ENCODE measurements at regions not wholly inside any gene's neighbourhood (a gene's known extent, or its start where the extent isn't known, plus 50 kb on each side); places are given as distances from the start of the nearest gene placed in this dataset.

DNA sequence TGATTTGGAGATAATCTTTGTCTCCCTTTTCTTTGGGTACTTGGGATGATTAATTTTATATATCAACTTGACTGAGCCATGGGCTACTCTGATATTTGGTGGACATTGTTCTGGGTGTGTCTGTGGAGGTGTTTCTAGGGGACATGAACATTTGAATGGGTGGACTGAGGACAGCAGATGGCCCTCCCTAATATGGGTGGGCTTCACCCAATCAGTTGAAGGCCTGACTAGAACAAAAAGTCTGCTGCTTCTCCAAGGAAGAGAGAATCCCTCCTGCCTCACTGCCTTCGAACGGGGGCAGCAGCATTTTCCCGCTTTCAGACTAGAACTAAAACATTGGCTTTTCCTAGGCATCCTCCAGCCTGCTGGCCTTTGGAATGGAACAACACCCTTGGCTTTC is 73.9 kb upstream of the EMX2 start:
- H3K27ac ChIP-seq = no peak overlapping the region
- no peaks in the 10 kb centered on the region for H3K27me3 ChIP-seq (ENCODE audit: insufficient read depth, low read depth)
- no peak overlapping the region for H2AFZ ChIP-seq (ENCODE audit: low read depth)
- H3K4me2 ChIP-seq = no peak overlapping the region
- no peak for TF ChIP-seq CTCF (conservative IDR thresholded peaks at IDR 0.05; ENCODE audit: low read depth, low read length)
- no peak overlapping the region for H3K9ac ChIP-seq
- no peaks in the 10 kb centered on the region for H3K36me3 ChIP-seq (ENCODE audit: insufficient read depth)
- H3K4me1 ChIP-seq (ENCODE audit: low read depth, poor library complexity, severe bottlenecking) = peaks cover 7% of the 10 kb centered on the region
- H3K4me3 ChIP-seq (IDR thresholded peaks at IDR 0.05; ENCODE audit: insufficient read depth, low read depth, low read length) = no peak overlapping the region
- no peaks in the 10 kb centered on the region for H4K20me1 ChIP-seq (ENCODE audit: insufficient read depth)
- H3K79me2 ChIP-seq (ENCODE audit: insufficient read depth, low read depth) = no peaks in the 10 kb centered on the region

GRCh38 chr10:117464176-117464575 is 78.4 kb upstream of the EMX2 start:
- Histone ChIP-seq H3K9ac (no peak overlapping the region), H3K4me3 (IDR thresholded peaks at IDR 0.05; ENCODE audit: insufficient read depth, low read depth, low read length) (no peak overlapping the region), H3K27me3 (ENCODE audit: insufficient read depth, low read depth) (no peaks in the 10 kb centered on the region), H2AFZ (ENCODE audit: low read depth) (no peak overlapping the region), H3K4me2 (no peak overlapping the region), H3K27ac (no peak overlapping the region), H3K4me1 (ENCODE audit: low read depth, poor library complexity, severe bottlenecking) (no peaks in the 10 kb centered on the region), H3K36me3 (ENCODE audit: insufficient read depth) (no peaks in the 10 kb centered on the region), H4K20me1 (ENCODE audit: insufficient read depth) (no peaks in the 10 kb centered on the region), H3K79me2 (ENCODE audit: insufficient read depth, low read depth) (no peaks in the 10 kb centered on the region)
- TF ChIP-seq CTCF (conservative IDR thresholded peaks at IDR 0.05; ENCODE audit: low read depth, low read length) = no peak

DNA sequence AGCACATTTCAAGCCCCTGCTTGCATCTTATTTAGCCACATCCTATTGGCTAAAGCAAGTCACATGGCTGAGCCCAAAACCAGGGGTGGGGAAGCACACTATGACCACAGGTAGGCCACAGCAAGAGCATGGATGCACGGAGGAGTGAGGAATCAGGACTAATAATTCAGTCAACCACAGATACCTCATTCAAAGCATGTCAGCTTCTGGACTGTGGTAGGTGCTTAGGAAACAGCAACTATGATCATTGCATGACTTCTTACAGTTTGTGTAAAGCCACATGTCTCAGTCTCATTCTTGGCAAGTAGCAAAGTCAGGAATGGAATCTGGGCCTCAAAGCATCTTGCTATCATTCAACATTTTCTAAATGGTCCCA is 79.0 kb upstream of the EMX2 start:
- no peak overlapping the region for H2AFZ ChIP-seq (ENCODE audit: low read depth)
- H3K36me3 ChIP-seq (ENCODE audit: insufficient read depth) = no peaks in the 10 kb centered on the region
- H3K27ac ChIP-seq = no peak overlapping the region
- H3K4me1 ChIP-seq (ENCODE audit: low read depth, poor library complexity, severe bottlenecking) = no peaks in the 10 kb centered on the region
- no peak overlapping the region for H3K9ac ChIP-seq
- H4K20me1 ChIP-seq (ENCODE audit: insufficient read depth) = no peaks in the 10 kb centered on the region
- no peak overlapping the region for H3K4me3 ChIP-seq (IDR thresholded peaks at IDR 0.05; ENCODE audit: insufficient read depth, low read depth, low read length)
- no peaks in the 10 kb centered on the region for H3K27me3 ChIP-seq (ENCODE audit: insufficient read depth, low read depth)
- no peaks in the 10 kb centered on the region for H3K79me2 ChIP-seq (ENCODE audit: insufficient read depth, low read depth)
- no peak overlapping the region for H3K4me2 ChIP-seq
- no peak for TF ChIP-seq CTCF (conservative IDR thresholded peaks at IDR 0.05; ENCODE audit: low read depth, low read length)

- no peaks in the 10 kb centered on the region for H4K20me1 ChIP-seq (ENCODE audit: insufficient read depth)
- TF ChIP-seq CTCF (conservative IDR thresholded peaks at IDR 0.05; ENCODE audit: low read depth, low read length) = no peak
- no peak overlapping the region for H2AFZ ChIP-seq (ENCODE audit: low read depth)
- H3K9ac ChIP-seq = no peak overlapping the region
- no peak overlapping the region for H3K4me3 ChIP-seq (IDR thresholded peaks at IDR 0.05; ENCODE audit: insufficient read depth, low read depth, low read length)
- no peak overlapping the region for H3K4me2 ChIP-seq
- no peaks in the 10 kb centered on the region for H3K79me2 ChIP-seq (ENCODE audit: insufficient read depth, low read depth)
- H3K27ac ChIP-seq = no peak overlapping the region
- no peaks in the 10 kb centered on the region for H3K27me3 ChIP-seq (ENCODE audit: insufficient read depth, low read depth)
- H3K36me3 ChIP-seq (ENCODE audit: insufficient read depth) = no peaks in the 10 kb centered on the region
- H3K4me1 ChIP-seq (ENCODE audit: low read depth, poor library complexity, severe bottlenecking) = no peaks in the 10 kb centered on the region
Observed at GRCh38 chr10:117462816-117463544, 79.6 kb upstream of the EMX2 start.
